ENCODE measurements at regions not wholly inside any gene's neighbourhood (a gene's known extent, or its start where the extent isn't known, plus 50 kb on each side); places are given as distances from the start of the nearest gene placed in this dataset.

- TF ChIP-seq CTCF (IDR thresholded peaks at IDR 0.05; ENCODE audit: insufficient read depth, low read depth, low read length) (no peak), EZH2 (IDR thresholded peaks at IDR 0.05; ENCODE audit: insufficient read depth, low read length) (no peak)
Observed at GRCh38 chr1:57803586-57803985, 379.7 kb upstream of the DAB1 start.

Measured in astrocyte (in vitro differentiated cells and primary cell).